Fibroblast of villous mesenchyme (primary cell): ENCODE measurements at regions not wholly inside any gene's neighbourhood (a gene's known extent, or its start where the extent isn't known, plus 50 kb on each side); places are given as distances from the start of the nearest gene placed in this dataset.

Experiments used
- DNase-seq: peaks from one replicate; pipeline ENCODE4 v3.0.0-alpha.2; 2010; ENCODE audit warnings: low read depth
- H3K4me3 ChIP-seq: 2 replicates; pipeline ENCODE4 v1.5.1; 2011; ENCODE audit warnings: low read depth, mild to moderate bottlenecking, low read length
- CTCF ChIP-seq: IDR thresholded peaks from 2 replicates; pipeline ENCODE4 v1.5.1; 2012; ENCODE audit warnings: low read depth, mild to moderate bottlenecking, low read length; ENCODE audit not compliant: insufficient read depth

- no peak overlapping the region for H3K4me3 ChIP-seq
- DNase-seq = no peak
- no peak for TF ChIP-seq CTCF
These were observed 615.5 kb downstream of the FGF9 start for GRCh38 chr13:22286338-22286737.

GRCh38 chr13:22287343-22287920, 616.6 kb downstream of the FGF9 start:
- DNase-seq = no peak
- TF ChIP-seq CTCF = no peak
- H3K4me3 ChIP-seq = no peak overlapping the region

- no peak for DNase-seq
- no peak for TF ChIP-seq CTCF
- no peak overlapping the region for H3K4me3 ChIP-seq
These were observed 617.6 kb downstream of the FGF9 start for GRCh38 chr13:22288496-22288895.

GRCh38 chr13:22289711-22290110, 618.8 kb downstream of the FGF9 start:
- TF ChIP-seq CTCF = no peak
- no peak overlapping the region for H3K4me3 ChIP-seq
- DNase-seq = no peak

GRCh38 chr13:22298530-22298929, 627.7 kb downstream of the FGF9 start:
- no peak for TF ChIP-seq CTCF
- DNase-seq = no peak
- no peak overlapping the region for H3K4me3 ChIP-seq

- H3K4me3 ChIP-seq = no peak overlapping the region
- no peak for DNase-seq
- TF ChIP-seq CTCF = no peak
These were observed 641.0 kb downstream of the FGF9 start for GRCh38 chr13:22311734-22312404.

GRCh38 chr13:22312405-22312803, 641.5 kb downstream of the FGF9 start:
- H3K4me3 ChIP-seq = no peak overlapping the region
- no peak for TF ChIP-seq CTCF
- DNase-seq = no peak
